OCI-LY7 (cell line): ENCODE measurements at regions not wholly inside any gene's neighbourhood (a gene's known extent, or its start where the extent isn't known, plus 50 kb on each side); places are given as distances from the start of the nearest gene placed in this dataset.

Experiments used
- BruUV-seq: library from RNA; stranded (reverse); fragments of 400-500 nt; replicated peaks from 2 replicates; lab custom pipeline; 2021; lab: Mats Ljungman, UMichigan
- CTCF ChIA-PET: fragments of 300-600 bp; sonication (Branson Sonifier 250); formaldehyde crosslinking; loops from one replicate; lab custom pipeline; 2022; ENCODE audit warnings: antibody characterized with exemption; ENCODE audit not compliant: unreplicated experiment; lab: Charles Lee
- POLR2A ChIA-PET: fragments of 300-600 bp; sonication (Branson Sonifier 250); formaldehyde crosslinking; loops from one replicate; lab custom pipeline; 2022; ENCODE audit warnings: antibody characterized with exemption; lab: Charles Lee
- DNase-seq: peaks from one replicate; pipeline ENCODE4 v3.0.0-alpha.2; 2015; ENCODE audit warnings: low spot score
- H2AFZ ChIP-seq: fragments of 200-600 bp; sonication (generic), shearing (Covaris generic); 2 replicates; pipeline ENCODE4 v1.6.1; 2014; ENCODE audit warnings: mild to moderate bottlenecking, antibody characterized with exemption, low read length, moderate library complexity
- H3K27ac ChIP-seq: fragments of 200-600 bp; sonication (generic); 2 replicates; pipeline ENCODE4 v1.5.1; 2014; ENCODE audit warnings: mixed run types, low read depth, mild to moderate bottlenecking, moderate library complexity, low read length, inconsistent platforms; ENCODE audit not compliant: poor library complexity, severe bottlenecking
- H3K36me3 ChIP-seq: fragments of 200-600 bp; sonication (generic); 2 replicates; pipeline ENCODE4 v1.6.1; 2014; ENCODE audit warnings: mild to moderate bottlenecking, antibody characterized with exemption, low read length, moderate library complexity, mixed read lengths; ENCODE audit not compliant: insufficient read depth
- H3K4me1 ChIP-seq: fragments of 200-600 bp; sonication (generic); 2 replicates; pipeline ENCODE4 v1.5.1; 2014; ENCODE audit warnings: mild to moderate bottlenecking, low read length; ENCODE audit not compliant: insufficient read depth, poor library complexity, severe bottlenecking
- H3K4me2 ChIP-seq: fragments of 200-600 bp; sonication (generic); 2 replicates; pipeline ENCODE4 v1.6.1; 2014; ENCODE audit warnings: mild to moderate bottlenecking, low read length
- H3K4me3 ChIP-seq: fragments of 200-600 bp; sonication (generic); 2 replicates; pipeline ENCODE4 v1.5.1; 2014; ENCODE audit warnings: mild to moderate bottlenecking, low read depth, low read length; ENCODE audit not compliant: poor library complexity, severe bottlenecking
- H3K79me2 ChIP-seq: fragments of 200-600 bp; sonication (generic); 2 replicates; pipeline ENCODE4 v1.6.1; 2016; ENCODE audit warnings: low read depth, mild to moderate bottlenecking, low read length, moderate library complexity, mixed read lengths; ENCODE audit not compliant: insufficient read depth
- H3K9me2 ChIP-seq: fragments of 200-600 bp; sonication (generic); 2 replicates; pipeline ENCODE4 v1.6.1; 2016; ENCODE audit warnings: mild to moderate bottlenecking, low read length, mixed read lengths; ENCODE audit not compliant: insufficient read depth
- H3K9me3 ChIP-seq: fragments of 200-600 bp; sonication (generic); 2 replicates; pipeline ENCODE4 v1.6.1; 2014; ENCODE audit warnings: mild to moderate bottlenecking, mixed run types, low read length, mixed read lengths
- H4K20me1 ChIP-seq: fragments of 200-600 bp; sonication (generic); 2 replicates; pipeline ENCODE4 v1.6.1; 2014; ENCODE audit warnings: mild to moderate bottlenecking, antibody characterized with exemption, low read length, moderate library complexity, mixed read lengths; ENCODE audit not compliant: insufficient read depth
- CTCF ChIP-seq: fragments of 200-600 bp; sonication (generic); conservative IDR thresholded peaks from 2 replicates; pipeline ENCODE4 v1.5.1; 2014; ENCODE audit warnings: mild to moderate bottlenecking, antibody characterized with exemption, low read length, moderate library complexity, mixed read lengths
- EZH2phosphoT487 ChIP-seq: fragments of 200-600 bp; sonication (generic); IDR thresholded peaks from 2 replicates; pipeline ENCODE4 v1.6.1; 2018; ENCODE audit warnings: low read depth, borderline replicate concordance, mild to moderate bottlenecking, mixed run types, antibody characterized with exemption, low read length, moderate library complexity, mixed read lengths
- intact Hi-C: fragments of 100-400 bp; cut with micrococcal nuclease; formaldehyde crosslinking; loops from one replicate; pipeline ENCODE4 v1.10.0; 2022; ENCODE audit not compliant: unreplicated experiment

DNA sequence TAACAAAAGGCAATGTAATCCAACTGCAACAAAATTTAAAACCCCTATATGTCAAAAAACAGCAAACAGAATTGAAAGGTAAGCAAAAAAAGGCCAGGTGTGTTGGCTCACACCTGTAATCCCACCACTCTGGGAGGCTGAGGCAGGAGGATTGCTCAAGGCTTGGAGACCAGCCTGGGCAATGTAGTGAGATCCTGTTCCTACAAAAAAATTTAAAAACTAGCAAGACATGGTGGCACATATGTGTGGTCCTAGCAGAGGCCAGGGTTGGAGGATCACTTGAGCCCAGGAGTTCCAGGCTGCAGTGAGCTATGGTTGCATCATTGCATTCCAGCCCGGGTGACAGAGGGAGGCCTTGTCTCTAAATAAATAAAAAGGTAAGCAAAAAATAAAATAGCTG lies 212.1 kb upstream of the KLF14 start:
- intact Hi-C loops: no loop called here
- Histone ChIP-seq H3K4me3 (no peak overlapping the region), H3K4me1 (peaks cover 50% of the 10 kb centered on the region), H3K36me3 (peaks cover 10% of the 10 kb centered on the region), H3K9me3 (no peaks in the 10 kb centered on the region), H3K9me2 (no peaks in the 10 kb centered on the region), H4K20me1 (no peaks in the 10 kb centered on the region), H3K4me2 (no peak overlapping the region), H3K79me2 (peaks cover 25% of the 10 kb centered on the region; the same call in 1 of the 2 replicates), H2AFZ (no peak overlapping the region), H3K27ac (no peak overlapping the region)
- no peak for DNase-seq
- POLR2A ChIA-PET: interaction anchor here (0.5 to 4.3 kb wide), 12 partner anchors 10 to 1483 kb away, joined by 3 to 32 read pairs (median 4); no protein-coding TSS in a partner anchor
- BruUV-seq: no TSS peak
- TF ChIP-seq EZH2phosphoT487: no peak
- CTCF ChIA-PET: no interaction called here

GRCh38 chr7:130947792-130948580 lies 214.0 kb upstream of the KLF14 start:
- Histone ChIP-seq H3K9me2 (no peaks in the 10 kb centered on the region), H3K9me3 (no peaks in the 10 kb centered on the region), H3K4me1 (peaks cover 31% of the 10 kb centered on the region), H2AFZ (no peak overlapping the region), H3K4me3 (no peak overlapping the region), H4K20me1 (no peaks in the 10 kb centered on the region), H3K4me2 (no peak overlapping the region), H3K27ac (no peak overlapping the region), H3K79me2 (peaks cover 14% of the 10 kb centered on the region; the same call in 1 of the 2 replicates), H3K36me3 (peaks cover 14% of the 10 kb centered on the region)
- CTCF ChIA-PET: no interaction called here
- BruUV-seq: no TSS peak
- POLR2A ChIA-PET: interaction anchor here (0.5 to 4.3 kb wide), 8 partner anchors 9 to 59 kb away, joined by 3 to 32 read pairs (median 6); no protein-coding TSS in a partner anchor
- intact Hi-C loops: no loop called here
- TF ChIP-seq EZH2phosphoT487 (no peak), CTCF (no peak)
- no peak for DNase-seq

GRCh38 chr7:130948822-130949221 lies 214.8 kb upstream of the KLF14 start:
- ChIA-PET POLR2A (interaction anchor here (0.5 to 1.3 kb wide), 3 partner anchors 10 to 35 kb away, joined by 3 to 4 read pairs (median 3); no protein-coding TSS in a partner anchor), CTCF (no interaction called here)
- TF ChIP-seq EZH2phosphoT487: no peak
- no peak for TF ChIP-seq CTCF
- H3K4me2 ChIP-seq: no peak overlapping the region
- H3K9me2 ChIP-seq: no peaks in the 10 kb centered on the region
- peaks cover 7% of the 10 kb centered on the region; the same call in 1 of the 2 replicates for H3K79me2 ChIP-seq
- no TSS peak for BruUV-seq
- no peaks in the 10 kb centered on the region for H3K9me3 ChIP-seq
- no peak overlapping the region for H3K4me3 ChIP-seq
- no peak for DNase-seq
- peaks cover 23% of the 10 kb centered on the region for H3K4me1 ChIP-seq
- intact Hi-C loops: no loop called here
- no peaks in the 10 kb centered on the region for H4K20me1 ChIP-seq
- H3K27ac ChIP-seq: no peak overlapping the region
- no peak overlapping the region for H2AFZ ChIP-seq
- peaks cover 14% of the 10 kb centered on the region for H3K36me3 ChIP-seq
